CD14-positive monocyte (primary cell): ENCODE measurements at regions not wholly inside any gene's neighbourhood (a gene's known extent, or its start where the extent isn't known, plus 50 kb on each side); places are given as distances from the start of the nearest gene placed in this dataset.

Experiments
- DNase-seq, 3 donors: peaks; one replicate each; pipeline ENCODE4 v3.0.0-alpha.2; 2011 to 2022
- H2AFZ ChIP-seq: 2 replicates; pipeline ENCODE4 v1.6.0; 2012; ENCODE audit warnings: mild to moderate bottlenecking, low read depth, low read length, inconsistent platforms; ENCODE audit not compliant: insufficient read depth, poor library complexity, severe bottlenecking
- H3K27ac ChIP-seq, 2 donors: 1 replicate in 1 of 2; 2 replicates in 1 of 2; pipeline ENCODE4 v1.5.1; 2012 to 2013; ENCODE audit warnings: low read length in 2 of 2, control low read depth in 1 of 2, inconsistent platforms in 1 of 2, low read depth in 1 of 2, mild to moderate bottlenecking in 1 of 2
- H3K27me3 ChIP-seq, 2 donors: one replicate each; pipeline versions ENCODE4 v1.6.0 to v1.6.1; 2011 to 2013; ENCODE audit warnings: low read length in 2 of 2; ENCODE audit not compliant: control insufficient read depth in 2 of 2, insufficient read depth in 2 of 2
- H3K36me3 ChIP-seq, 2 donors: replicated peaks in 1 of 2; 1 replicate in 1 of 2; 2 replicates in 1 of 2; pipeline versions ENCODE4 v1.5.1 to v1.6.1; 2012 to 2013; ENCODE audit warnings: low read length in 2 of 2, control low read depth in 1 of 2, inconsistent platforms in 1 of 2, mild to moderate bottlenecking in 1 of 2; ENCODE audit not compliant: insufficient read depth in 2 of 2, control insufficient read depth in 1 of 2
- H3K4me1 ChIP-seq, 2 donors: 1 replicate in 1 of 2; 2 replicates in 1 of 2; pipeline versions ENCODE4 v1.5.1 to v1.6.1; 2012 to 2013; ENCODE audit warnings: low read length in 2 of 2, control low read depth in 1 of 2, inconsistent platforms in 1 of 2, mild to moderate bottlenecking in 1 of 2, moderate library complexity in 1 of 2; ENCODE audit not compliant: insufficient read depth in 2 of 2, control insufficient read depth in 1 of 2
- H3K4me2 ChIP-seq: replicated peaks from 2 replicates; pipeline ENCODE3; 2012; ENCODE audit warnings: low read length, moderate library complexity, mild to moderate bottlenecking; ENCODE audit not compliant: poor library complexity, severe bottlenecking; ENCODE audit errors: extremely low read depth
- H3K4me3 ChIP-seq, 3 experiments: fragments of 200-600 bp in 1 of 3; sonication (generic) in 1 of 3; replicated peaks in 1 of 3; 1 replicate in 2 of 3; 2 replicates in 1 of 3; pipeline ENCODE4 v1.5.1; 2011 to 2013; ENCODE audit warnings: low read length in 3 of 3, mild to moderate bottlenecking in 3 of 3, control low read depth in 2 of 3, low read depth in 2 of 3, inconsistent platforms in 1 of 3, moderate library complexity in 1 of 3
- H3K79me2 ChIP-seq: 2 replicates; pipeline ENCODE4 v1.6.0; 2012; ENCODE audit warnings: mild to moderate bottlenecking, control low read depth, inconsistent platforms, low read length, moderate library complexity; ENCODE audit not compliant: insufficient read depth
- H3K9ac ChIP-seq: 2 replicates; pipeline ENCODE4 v1.6.0; 2017; ENCODE audit warnings: low read length, mild to moderate bottlenecking; ENCODE audit not compliant: insufficient read depth, poor library complexity, severe bottlenecking
- H3K9me3 ChIP-seq, 2 donors: replicated peaks in 1 of 2; 1 replicate in 1 of 2; 2 replicates in 1 of 2; pipeline versions ENCODE4 v1.5.1 to v1.6.1; 2012 to 2013; ENCODE audit warnings: low read length in 2 of 2, control low read depth in 1 of 2; ENCODE audit not compliant: control insufficient read depth in 1 of 2, insufficient read depth in 1 of 2
- H4K20me1 ChIP-seq: 2 replicates; pipeline ENCODE4 v1.6.0; 2012; ENCODE audit warnings: mild to moderate bottlenecking, low read length, control low read depth, moderate library complexity; ENCODE audit not compliant: insufficient read depth
- H3K27ac Mint-ChIP-seq, 7 donors: one replicate each; pipeline ENCODE4 v1.8.0; 2020; ENCODE audit warnings: mild to moderate bottlenecking in 7 of 7, mixed read lengths in 7 of 7, moderate library complexity in 6 of 7, inconsistent platforms in 2 of 7
- H3K27me3 Mint-ChIP-seq, 3 donors: one replicate each; pipeline ENCODE4 v1.8.0; 2021 to 2022; ENCODE audit warnings: low read depth in 3 of 3, mild to moderate bottlenecking in 3 of 3, mixed read lengths in 3 of 3, moderate library complexity in 3 of 3, inconsistent platforms in 1 of 3
- H3K36me3 Mint-ChIP-seq, 2 donors: one replicate each; pipeline ENCODE4 v1.8.0; 2020; ENCODE audit warnings: mixed read lengths in 2 of 2, inconsistent platforms in 1 of 2, mild to moderate bottlenecking in 1 of 2
- H3K4me1 Mint-ChIP-seq: one replicate; pipeline ENCODE4 v1.8.0; 2020; ENCODE audit warnings: mild to moderate bottlenecking, mixed read lengths
- H3K4me3 Mint-ChIP-seq, 2 donors: one replicate each; pipeline ENCODE4 v1.8.0; 2020; ENCODE audit warnings: mild to moderate bottlenecking in 2 of 2, mixed read lengths in 2 of 2, moderate library complexity in 1 of 2
- H3K9me3 Mint-ChIP-seq, 7 donors: one replicate each; pipeline ENCODE4 v1.8.0; 2020 to 2022; ENCODE audit warnings: mixed read lengths in 7 of 7, mild to moderate bottlenecking in 6 of 7, moderate library complexity in 6 of 7, inconsistent platforms in 2 of 7
- WGBS: methylation state at CpG from one replicate; pipeline ENCODE4 v1.1.5; 2013; ENCODE audit warnings: missing lambda C conversion rate; ENCODE audit not compliant: insufficient coverage; 5-methylcytosine and 5-hydroxymethylcytosine counted together
- intact Hi-C, 2 donors: fragments of 100-400 bp; cut with micrococcal nuclease; formaldehyde crosslinking; loops; one replicate each; pipeline versions ENCODE4 v1.15.0 to v1.15.1; 2023
- TF ChIP-seq, protein P1 (sequence below): fragments of 200-600 bp; IDR thresholded peaks from one replicate; pipeline ENCODE4 v1.8.0; 2022; ENCODE audit warnings: antibody characterized with exemption, mild to moderate bottlenecking

DNA sequence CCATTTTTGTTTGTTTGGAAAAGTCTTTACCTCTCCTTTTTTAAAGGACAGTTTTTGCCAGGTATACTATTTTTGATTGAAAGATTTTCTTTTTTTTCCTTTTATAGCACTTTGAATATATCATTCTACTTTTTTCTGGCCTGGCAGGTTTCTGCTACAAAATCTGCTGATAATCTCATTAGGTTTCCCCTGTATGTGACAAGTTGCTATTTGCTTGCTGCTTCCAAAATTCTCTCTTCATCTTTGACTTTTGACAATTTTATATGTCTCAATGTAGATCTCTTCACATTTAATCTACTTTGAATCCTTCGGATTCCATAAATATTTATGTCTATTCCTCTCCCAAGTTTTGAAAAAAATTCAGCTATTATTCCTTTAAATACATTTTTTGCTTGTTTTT is 838.5 kb downstream of the IGSF11 start:
- Mint-ChIP-seq H3K4me1 (no peaks in the 10 kb centered on the region), H3K9me3 (peaks cover 9 to 21% (median 11%) of the 10 kb centered on the region in 7 donors)
- no CpG with 5 or more reads among the region's 1 CpG for WGBS

DNA sequence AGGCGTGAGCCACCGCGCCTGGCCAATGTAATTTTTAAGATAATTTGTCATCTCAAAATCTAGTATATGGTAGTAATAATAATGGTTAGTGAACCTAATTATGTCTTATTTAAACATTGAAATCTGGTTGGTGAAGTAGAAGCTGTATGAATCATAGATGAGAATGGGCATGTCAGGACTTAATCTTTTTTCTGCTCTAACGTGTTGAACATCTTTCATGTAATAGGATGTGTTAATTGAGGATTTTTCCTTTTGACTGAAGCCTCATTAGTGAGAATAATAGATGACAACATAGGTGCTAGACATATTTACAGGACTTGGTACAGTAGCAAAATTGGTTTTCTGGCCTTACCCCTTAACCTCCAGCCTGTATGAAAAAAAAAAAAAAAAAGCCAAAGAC is 835.6 kb downstream of the IGSF11 start:
- no CpG with 5 or more reads among the region's 4 CpGs for WGBS
- TF ChIP-seq, protein P1, sequence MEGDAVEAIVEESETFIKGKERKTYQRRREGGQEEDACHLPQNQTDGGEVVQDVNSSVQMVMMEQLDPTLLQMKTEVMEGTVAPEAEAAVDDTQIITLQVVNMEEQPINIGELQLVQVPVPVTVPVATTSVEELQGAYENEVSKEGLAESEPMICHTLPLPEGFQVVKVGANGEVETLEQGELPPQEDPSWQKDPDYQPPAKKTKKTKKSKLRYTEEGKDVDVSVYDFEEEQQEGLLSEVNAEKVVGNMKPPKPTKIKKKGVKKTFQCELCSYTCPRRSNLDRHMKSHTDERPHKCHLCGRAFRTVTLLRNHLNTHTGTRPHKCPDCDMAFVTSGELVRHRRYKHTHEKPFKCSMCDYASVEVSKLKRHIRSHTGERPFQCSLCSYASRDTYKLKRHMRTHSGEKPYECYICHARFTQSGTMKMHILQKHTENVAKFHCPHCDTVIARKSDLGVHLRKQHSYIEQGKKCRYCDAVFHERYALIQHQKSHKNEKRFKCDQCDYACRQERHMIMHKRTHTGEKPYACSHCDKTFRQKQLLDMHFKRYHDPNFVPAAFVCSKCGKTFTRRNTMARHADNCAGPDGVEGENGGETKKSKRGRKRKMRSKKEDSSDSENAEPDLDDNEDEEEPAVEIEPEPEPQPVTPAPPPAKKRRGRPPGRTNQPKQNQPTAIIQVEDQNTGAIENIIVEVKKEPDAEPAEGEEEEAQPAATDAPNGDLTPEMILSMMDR: no peak
- H3K4me3 Mint-ChIP-seq: no peak overlapping the region

More for the DNA sequence above, 838.5 kb downstream of the IGSF11 start:
- Histone ChIP-seq H2AFZ (no peak overlapping the region), H3K4me3 (no peak overlapping the region), H4K20me1 (no peaks in the 10 kb centered on the region), H3K4me2 (no peak overlapping the region), H3K9ac (no peak overlapping the region), H3K27ac (no peak overlapping the region), H3K36me3 (no peaks in the 10 kb centered on the region), H3K4me1 (no peaks in the 10 kb centered on the region), H3K9me3 (peaks cover 18 to 30% of the 10 kb centered on the region in 2 donors), H3K79me2 (no peaks in the 10 kb centered on the region), H3K27me3 (no peaks in the 10 kb centered on the region)
- Mint-ChIP-seq H3K36me3 (no peaks in the 10 kb centered on the region), H3K27me3 (no peaks in the 10 kb centered on the region), H3K4me3 (no peak overlapping the region), H3K27ac (no peak overlapping the region)
- TF ChIP-seq, protein P1: no peak
- DNase-seq: no peak
- intact Hi-C loops: no loop called here

More for the DNA sequence above, 835.6 kb downstream of the IGSF11 start:
- H3K79me2 ChIP-seq: no peaks in the 10 kb centered on the region
- no peaks in the 10 kb centered on the region for H3K27me3 ChIP-seq
- H3K36me3 Mint-ChIP-seq: no peaks in the 10 kb centered on the region
- H3K27me3 Mint-ChIP-seq: no peaks in the 10 kb centered on the region
- no peaks in the 10 kb centered on the region for H3K4me1 ChIP-seq
- H3K4me3 ChIP-seq: no peak overlapping the region
- H3K4me2 ChIP-seq: no peak overlapping the region
- H3K27ac Mint-ChIP-seq: no peak overlapping the region
- no peak overlapping the region for H3K27ac ChIP-seq
- intact Hi-C loops: no loop called here
- H3K9me3 ChIP-seq: peaks cover 18 to 38% of the 10 kb centered on the region in 2 donors
- DNase-seq: no peak
- no peak overlapping the region for H3K9ac ChIP-seq
- no peaks in the 10 kb centered on the region for H3K36me3 ChIP-seq
- H3K9me3 Mint-ChIP-seq: peaks cover 7 to 20% (median 11%) of the 10 kb centered on the region in 7 donors
- H3K4me1 Mint-ChIP-seq: no peaks in the 10 kb centered on the region
- H4K20me1 ChIP-seq: no peaks in the 10 kb centered on the region
- H2AFZ ChIP-seq: no peak overlapping the region
